IMR-90 (cell line): ENCODE measurements at regions not wholly inside any gene's neighbourhood (a gene's known extent, or its start where the extent isn't known, plus 50 kb on each side); places are given as distances from the start of the nearest gene placed in this dataset.

Experiments used
- FOS ChIP-seq: fragments of 150-350 bp; IDR thresholded peaks from 2 replicates; pipeline ENCODE4 v1.6.1; 2016; ENCODE audit warnings: low read depth, low read length
- SMC3 ChIP-seq: fragments of 150-350 bp; IDR thresholded peaks from 2 replicates; pipeline ENCODE4 v1.6.1; 2016; ENCODE audit warnings: low read depth, mild to moderate bottlenecking, antibody characterized with exemption, low read length, moderate library complexity
- TF ChIP-seq, protein P1 (sequence below): conservative IDR thresholded peaks from 2 replicates; pipeline ENCODE4 v1.5.1; 2012; ENCODE audit warnings: mild to moderate bottlenecking, low read depth, low read length, improper control_type of control experiment
- TF ChIP-seq, protein P2 (sequence below): fragments of 150-350 bp; IDR thresholded peaks from 2 replicates; pipeline ENCODE4 v1.6.1; 2016; ENCODE audit warnings: low read depth, mild to moderate bottlenecking, low read length, moderate library complexity, borderline replicate concordance

DNA sequence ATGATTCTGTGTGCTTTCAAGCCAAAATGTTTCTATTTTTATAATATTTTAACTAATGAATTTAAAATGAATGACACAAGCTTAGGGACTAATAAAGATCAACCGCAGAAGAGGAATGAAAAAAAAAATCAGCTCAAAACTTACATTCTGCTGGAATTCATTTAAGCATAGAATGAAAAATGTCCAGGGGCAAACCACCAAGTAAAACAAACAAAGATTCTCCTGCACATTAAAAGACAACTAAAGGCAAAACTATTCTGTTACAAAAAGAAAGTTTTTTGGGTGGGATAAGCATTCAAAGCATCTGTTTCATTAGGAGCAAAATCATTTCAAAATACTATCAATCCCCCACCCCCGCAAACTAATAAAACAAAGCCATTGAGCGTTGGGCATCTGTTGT, 99.3 kb upstream of the SOX11 start:
- TF ChIP-seq, protein P1, sequence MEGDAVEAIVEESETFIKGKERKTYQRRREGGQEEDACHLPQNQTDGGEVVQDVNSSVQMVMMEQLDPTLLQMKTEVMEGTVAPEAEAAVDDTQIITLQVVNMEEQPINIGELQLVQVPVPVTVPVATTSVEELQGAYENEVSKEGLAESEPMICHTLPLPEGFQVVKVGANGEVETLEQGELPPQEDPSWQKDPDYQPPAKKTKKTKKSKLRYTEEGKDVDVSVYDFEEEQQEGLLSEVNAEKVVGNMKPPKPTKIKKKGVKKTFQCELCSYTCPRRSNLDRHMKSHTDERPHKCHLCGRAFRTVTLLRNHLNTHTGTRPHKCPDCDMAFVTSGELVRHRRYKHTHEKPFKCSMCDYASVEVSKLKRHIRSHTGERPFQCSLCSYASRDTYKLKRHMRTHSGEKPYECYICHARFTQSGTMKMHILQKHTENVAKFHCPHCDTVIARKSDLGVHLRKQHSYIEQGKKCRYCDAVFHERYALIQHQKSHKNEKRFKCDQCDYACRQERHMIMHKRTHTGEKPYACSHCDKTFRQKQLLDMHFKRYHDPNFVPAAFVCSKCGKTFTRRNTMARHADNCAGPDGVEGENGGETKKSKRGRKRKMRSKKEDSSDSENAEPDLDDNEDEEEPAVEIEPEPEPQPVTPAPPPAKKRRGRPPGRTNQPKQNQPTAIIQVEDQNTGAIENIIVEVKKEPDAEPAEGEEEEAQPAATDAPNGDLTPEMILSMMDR: no peak
- TF ChIP-seq FOS (no peak), SMC3 (no peak)
- TF ChIP-seq, protein P2, sequence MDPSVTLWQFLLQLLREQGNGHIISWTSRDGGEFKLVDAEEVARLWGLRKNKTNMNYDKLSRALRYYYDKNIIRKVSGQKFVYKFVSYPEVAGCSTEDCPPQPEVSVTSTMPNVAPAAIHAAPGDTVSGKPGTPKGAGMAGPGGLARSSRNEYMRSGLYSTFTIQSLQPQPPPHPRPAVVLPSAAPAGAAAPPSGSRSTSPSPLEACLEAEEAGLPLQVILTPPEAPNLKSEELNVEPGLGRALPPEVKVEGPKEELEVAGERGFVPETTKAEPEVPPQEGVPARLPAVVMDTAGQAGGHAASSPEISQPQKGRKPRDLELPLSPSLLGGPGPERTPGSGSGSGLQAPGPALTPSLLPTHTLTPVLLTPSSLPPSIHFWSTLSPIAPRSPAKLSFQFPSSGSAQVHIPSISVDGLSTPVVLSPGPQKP: no peak
